BLaER1 treated with 17β-estradiol and CSF1 and Interleukin-3, amounts not matched to agents 10 nM and 100 nM (cell line): ENCODE measurements at regions not wholly inside any gene's neighbourhood (a gene's known extent, or its start where the extent isn't known, plus 50 kb on each side); places are given as distances from the start of the nearest gene placed in this dataset.

Experiments
- H3K27ac ChIP-seq, 11 experiments: shearing (Covaris generic); formaldehyde crosslinking; 2 replicates each; pipeline ENCODE4 v1.8.1; 2022
- H3K27me3 ChIP-seq, 11 experiments: shearing (Covaris generic); formaldehyde crosslinking; 2 replicates each; pipeline ENCODE4 v1.8.1; 2022
- H3K36me3 ChIP-seq, 11 experiments: shearing (Covaris generic); formaldehyde crosslinking; 2 replicates each; pipeline ENCODE4 v1.8.1; 2022
- H3K4me1 ChIP-seq, 10 experiments: shearing (Covaris generic); formaldehyde crosslinking; 2 replicates each; pipeline ENCODE4 v1.8.1; 2022
- H3K4me2 ChIP-seq, 11 experiments: shearing (Covaris generic); formaldehyde crosslinking; 2 replicates each; pipeline ENCODE4 v1.8.1; 2022
- H3K4me3 ChIP-seq, 10 experiments: shearing (Covaris generic); formaldehyde crosslinking; 2 replicates each; pipeline ENCODE4 v1.8.1; 2022
- H3K9ac ChIP-seq, 11 experiments: shearing (Covaris generic); formaldehyde crosslinking; 2 replicates each; pipeline ENCODE4 v1.8.1; 2022
- H3K9me3 ChIP-seq, 11 experiments: shearing (Covaris generic); formaldehyde crosslinking; replicated peaks in 1 of 11; 2 replicates each; pipeline ENCODE4 v1.8.1; 2022
- H4K20me1 ChIP-seq, 11 experiments: shearing (Covaris generic); formaldehyde crosslinking; 2 replicates each; pipeline ENCODE4 v1.8.1; 2022
- Cebpa-rat ChIP-seq, 11 experiments: shearing (Covaris generic); IDR thresholded peaks; 2 replicates each; pipeline ENCODE4 v1.8.1; 2022

GRCh38 chr5:54709096-54709495, 191.5 kb downstream of the SNX18 start:
- Histone ChIP-seq H3K9ac (no peak overlapping the region), H4K20me1 (no peaks in the 10 kb centered on the region), H3K27ac (no peak overlapping the region), H3K4me2 (peak overlapping the region in 2 of 11 experiments; percentile 30 to 37; a peak in 2 of 22 replicates), H3K36me3 (no peaks in the 10 kb centered on the region), H3K4me3 (no peak overlapping the region), H3K4me1 (peaks cover 0 to 65% (median 2%) of the 10 kb centered on the region in 10 experiments; a peak in 7 of 20 replicates), H3K9me3 (peaks cover 14 to 21% (median 19%) of the 10 kb centered on the region in 11 experiments), H3K27me3 (no peaks in the 10 kb centered on the region)
- TF ChIP-seq Cebpa-rat (IDR thresholded peaks at IDR 0.05) = no peak

- Histone ChIP-seq H3K4me3 (no peak overlapping the region), H3K9ac (no peak overlapping the region), H3K27me3 (no peaks in the 10 kb centered on the region), H4K20me1 (no peaks in the 10 kb centered on the region), H3K4me2 (peak overlapping the region in 2 of 11 experiments; percentile 77 to 81; a peak in 4 of 22 replicates), H3K36me3 (no peaks in the 10 kb centered on the region), H3K4me1 (peaks cover 6 to 72% (median 7%) of the 10 kb centered on the region in 10 experiments), H3K27ac (peak overlapping the region in 1 of 11 experiments; percentile 57; a peak in 2 of 22 replicates), H3K9me3 (peaks cover 4 to 8% (median 7%) of the 10 kb centered on the region in 11 experiments)
- no peak for TF ChIP-seq Cebpa-rat (IDR thresholded peaks at IDR 0.05)
Observed at GRCh38 chr5:54707841-54708240, 190.3 kb downstream of the SNX18 start.

- H3K4me3 ChIP-seq = no peak overlapping the region
- peak overlapping the region in 2 of 11 experiments; percentile 18 to 27; a peak in 2 of 22 replicates for H3K9ac ChIP-seq
- peaks cover 23 to 89% (median 24%) of the 10 kb centered on the region in 10 experiments for H3K4me1 ChIP-seq
- peak overlapping the region in 4 of 11 experiments; percentile 26 to 81 (median 65); a peak in 8 of 22 replicates for H3K4me2 ChIP-seq
- no peaks in the 10 kb centered on the region for H4K20me1 ChIP-seq
- no peaks in the 10 kb centered on the region for H3K9me3 ChIP-seq
- no peaks in the 10 kb centered on the region for H3K36me3 ChIP-seq
- no peak for TF ChIP-seq Cebpa-rat (IDR thresholded peaks at IDR 0.05)
- no peaks in the 10 kb centered on the region for H3K27me3 ChIP-seq
- peak overlapping the region in 2 of 11 experiments; percentile 57 to 72; a peak in 4 of 22 replicates for H3K27ac ChIP-seq
Observed at GRCh38 chr5:54705994-54706653, 188.6 kb downstream of the SNX18 start.

- Histone ChIP-seq H3K27ac (no peak overlapping the region), H3K9ac (no peak overlapping the region), H3K27me3 (no peaks in the 10 kb centered on the region), H3K4me1 (peaks cover 25 to 91% (median 29%) of the 10 kb centered on the region in 10 experiments), H3K4me2 (peak overlapping the region in 2 of 11 experiments; percentile 77 to 81; a peak in 3 of 22 replicates), H3K4me3 (no peak overlapping the region), H3K36me3 (no peaks in the 10 kb centered on the region), H4K20me1 (no peaks in the 10 kb centered on the region), H3K9me3 (no peaks in the 10 kb centered on the region)
- TF ChIP-seq Cebpa-rat (IDR thresholded peaks at IDR 0.05) = no peak
Observed at GRCh38 chr5:54704825-54705224, 187.3 kb downstream of the SNX18 start.

DNA sequence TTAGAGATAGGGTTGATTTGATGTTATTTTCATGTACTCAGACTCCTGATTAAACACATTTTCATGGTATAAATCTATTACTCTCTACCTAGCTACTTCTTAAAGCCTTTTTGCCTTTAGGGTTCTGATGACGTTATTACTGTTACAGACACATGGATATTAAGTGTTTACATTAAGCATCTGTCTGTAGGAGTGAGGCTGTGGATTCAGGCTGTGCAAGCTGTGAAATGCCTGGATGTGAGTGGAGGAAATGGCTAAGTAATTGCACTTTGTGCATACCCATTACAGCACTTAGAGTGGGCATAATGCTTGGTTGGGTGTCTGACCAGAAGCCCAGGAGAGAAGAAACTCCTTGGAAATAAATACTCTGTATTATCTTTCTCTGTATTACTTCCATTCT, 186.8 kb downstream of the SNX18 start:
- Histone ChIP-seq H3K36me3 (no peaks in the 10 kb centered on the region), H3K9me3 (no peaks in the 10 kb centered on the region), H3K27me3 (no peaks in the 10 kb centered on the region), H3K27ac (no peak overlapping the region), H4K20me1 (no peaks in the 10 kb centered on the region), H3K9ac (no peak overlapping the region), H3K4me3 (no peak overlapping the region), H3K4me1 (peaks cover 25 to 86% (median 29%) of the 10 kb centered on the region in 10 experiments), H3K4me2 (peak overlapping the region in 2 of 11 experiments; percentile 77 to 81; a peak in 3 of 22 replicates)
- no peak for TF ChIP-seq Cebpa-rat (IDR thresholded peaks at IDR 0.05)

GRCh38 chr5:54703565-54704255, 186.2 kb downstream of the SNX18 start:
- Histone ChIP-seq H3K27me3 (no peaks in the 10 kb centered on the region), H3K4me3 (no peak overlapping the region), H4K20me1 (no peaks in the 10 kb centered on the region), H3K9ac (no peak overlapping the region), H3K4me2 (peak overlapping the region in 7 of 11 experiments; percentile 50 to 81 (median 64); a peak in 9 of 22 replicates), H3K27ac (peak overlapping the region in 3 of 11 experiments; percentile 6 to 47 (median 18); a peak in 2 of 22 replicates), H3K4me1 (peaks cover 25 to 82% (median 29%) of the 10 kb centered on the region in 10 experiments), H3K9me3 (no peaks in the 10 kb centered on the region), H3K36me3 (no peaks in the 10 kb centered on the region)
- no peak for TF ChIP-seq Cebpa-rat (IDR thresholded peaks at IDR 0.05)

DNA sequence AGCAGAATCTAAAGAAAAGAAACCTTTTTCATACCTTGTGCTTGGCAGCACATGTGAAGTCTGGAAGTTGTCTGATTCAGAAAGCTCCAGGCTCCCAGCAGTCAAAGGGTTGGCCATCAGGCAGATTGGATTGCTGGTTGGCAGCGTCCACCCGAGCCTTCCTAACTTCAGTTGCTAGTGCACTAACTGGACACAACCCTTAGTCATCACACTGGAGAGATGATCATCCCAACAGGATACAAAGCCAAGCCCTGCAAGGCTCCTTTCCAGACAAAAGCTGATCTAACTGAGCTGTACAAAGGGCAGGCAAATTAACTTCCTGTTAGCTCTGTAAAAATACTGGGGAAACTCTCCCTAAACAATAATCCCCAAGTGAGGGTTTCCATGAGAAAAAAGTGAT, 185.6 kb downstream of the SNX18 start:
- Histone ChIP-seq H3K4me3 (peak overlapping the region in 1 of 10 experiments; percentile 1; a peak in 1 of 20 replicates), H3K36me3 (no peaks in the 10 kb centered on the region), H3K27ac (peak overlapping the region in 3 of 11 experiments; percentile 18 to 47 (median 42); a peak in 5 of 22 replicates), H3K27me3 (no peaks in the 10 kb centered on the region), H3K4me1 (peaks cover 25 to 84% (median 29%) of the 10 kb centered on the region in 10 experiments), H4K20me1 (no peaks in the 10 kb centered on the region), H3K9me3 (no peaks in the 10 kb centered on the region), H3K4me2 (peak overlapping the region; percentile 50 to 81 (median 64); a peak in 20 of 22 replicates), H3K9ac (peak overlapping the region in 1 of 11 experiments; percentile 4; a peak in 1 of 22 replicates)
- no peak for TF ChIP-seq Cebpa-rat (IDR thresholded peaks at IDR 0.05)

- peak overlapping the region in 4 of 11 experiments; percentile 5 to 47 (median 30); a peak in 4 of 22 replicates for H3K27ac ChIP-seq
- H4K20me1 ChIP-seq = no peaks in the 10 kb centered on the region
- H3K36me3 ChIP-seq = no peaks in the 10 kb centered on the region
- no peaks in the 10 kb centered on the region for H3K9me3 ChIP-seq
- H3K4me3 ChIP-seq = peak overlapping the region in 1 of 10 experiments; percentile 1; a peak in 1 of 20 replicates
- H3K9ac ChIP-seq = peak overlapping the region in 1 of 11 experiments; percentile 4; a peak in 1 of 22 replicates
- H3K4me2 ChIP-seq = peak overlapping the region; percentile 50 to 81 (median 64)
- no peaks in the 10 kb centered on the region for H3K27me3 ChIP-seq
- H3K4me1 ChIP-seq = peaks cover 25 to 83% (median 29%) of the 10 kb centered on the region in 10 experiments
- TF ChIP-seq Cebpa-rat (IDR thresholded peaks at IDR 0.05) = no peak
Observed at GRCh38 chr5:54702470-54702869, 184.9 kb downstream of the SNX18 start.

DNA sequence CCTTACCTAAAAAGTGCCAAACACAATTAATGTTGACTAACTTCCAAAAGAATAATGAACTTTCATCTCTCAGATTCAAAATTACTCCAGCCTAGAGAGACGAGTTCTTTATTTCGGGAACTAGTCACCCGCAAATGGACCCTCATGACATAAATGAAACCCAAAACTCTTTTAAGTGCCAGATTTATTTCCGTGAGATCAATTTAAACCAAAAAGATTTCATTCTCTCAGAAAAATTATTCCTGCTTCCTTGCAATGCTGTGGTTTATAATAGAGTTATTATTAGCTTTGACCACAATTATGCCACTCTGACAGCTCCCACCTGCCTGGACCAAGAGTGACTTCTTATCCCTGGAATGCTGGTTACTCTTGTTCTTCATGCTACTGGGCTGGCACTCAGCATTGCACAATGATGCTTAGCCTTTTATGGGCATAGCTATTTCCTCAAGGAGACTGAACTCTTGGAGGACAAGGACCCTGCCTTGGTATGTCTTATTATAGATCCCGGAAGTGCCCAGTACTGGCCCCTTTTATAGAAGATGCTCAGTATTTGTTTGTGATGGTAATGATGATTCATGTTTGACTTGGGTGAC, 183.5 kb downstream of the SNX18 start:
- no peak overlapping the region for H3K27ac ChIP-seq
- H3K27me3 ChIP-seq = no peaks in the 10 kb centered on the region
- H3K36me3 ChIP-seq = no peaks in the 10 kb centered on the region
- H3K9ac ChIP-seq = no peak overlapping the region
- peak overlapping the region; percentile 23 to 81 (median 50) for H3K4me2 ChIP-seq
- peaks cover 25 to 83% (median 29%) of the 10 kb centered on the region in 10 experiments for H3K4me1 ChIP-seq
- TF ChIP-seq Cebpa-rat (IDR thresholded peaks at IDR 0.05) = peak in 3 of 11 experiments; percentile 14 to 60 (median 20); a peak in 2 of 22 replicates
- H3K4me3 ChIP-seq = no peak overlapping the region
- no peaks in the 10 kb centered on the region for H4K20me1 ChIP-seq
- no peaks in the 10 kb centered on the region for H3K9me3 ChIP-seq
